HG03103 (cell line): ENCODE measurements at regions not wholly inside any gene's neighbourhood (a gene's known extent, or its start where the extent isn't known, plus 50 kb on each side); places are given as distances from the start of the nearest gene placed in this dataset.

ENCODE experiments used
- ATAC-seq: cut with Tn5 transposase; IDR thresholded peaks from one replicate; pipeline ENCODE4 v1.9.1; 2021; ENCODE audit warnings: low read depth; ENCODE audit not compliant: unreplicated experiment

GRCh38 chrX:36913551-36913950 is 94.6 kb upstream of the FAM47C start:
- ATAC-seq, result no peak

GRCh38 chrX:36916941-36917340 is 91.2 kb upstream of the FAM47C start:
- no peak for ATAC-seq

- ATAC-seq, result no peak
Observed at GRCh38 chrX:36927712-36928111, 80.5 kb upstream of the FAM47C start.

DNA sequence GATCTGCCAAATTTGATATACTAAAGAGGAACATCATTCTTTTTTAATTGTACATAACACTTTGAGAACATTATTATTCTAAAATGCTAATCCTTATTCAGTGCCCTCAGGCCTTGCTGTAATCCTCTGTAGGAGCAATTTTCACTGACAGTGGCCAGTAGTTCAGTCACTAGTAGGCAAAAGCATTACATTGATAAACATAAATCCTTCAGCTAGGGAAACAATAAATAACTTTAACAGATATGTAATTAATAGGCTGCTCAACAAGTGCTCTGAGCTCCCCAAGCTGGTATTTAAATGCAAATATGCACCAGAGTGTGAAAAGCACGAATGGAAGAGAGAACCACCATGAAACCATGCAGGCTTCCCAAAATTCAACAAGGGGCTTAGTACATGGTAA is 77.7 kb upstream of the FAM47C start:
- ATAC-seq, result no peak

- ATAC-seq, result no peak
Observed at GRCh38 chrX:36947214-36947613, 61.0 kb upstream of the FAM47C start.

GRCh38 chrX:36950495-36951253 is 57.5 kb upstream of the FAM47C start:
- ATAC-seq, result no peak

- ATAC-seq, result no peak
Observed at GRCh38 chrX:36957425-36958328, 50.5 kb upstream of the FAM47C start.
